ENCODE measurements at regions not wholly inside any gene's neighbourhood (a gene's known extent, or its start where the extent isn't known, plus 50 kb on each side); places are given as distances from the start of the nearest gene placed in this dataset.
"Not testable (repeated sequence)": the region's sequence is repeated elsewhere in the genome, so short reads cannot be mapped to it uniquely, and the experiment has no call there.

- no peak overlapping the region for H3K4me3 ChIP-seq (ENCODE audit: low read length)
- TF ChIP-seq CTCF (conservative IDR thresholded peaks at IDR 0.05; ENCODE audit: low read length): no peak
- no peak for DNase-seq (ENCODE audit: low read depth)
Observed at GRCh38 chr15:96186105-96186504, 144.4 kb upstream of the NR2F2 start.

- no peak for DNase-seq (ENCODE audit: low read depth)
- no peak for TF ChIP-seq CTCF (conservative IDR thresholded peaks at IDR 0.05; ENCODE audit: low read length)
- H3K4me3 ChIP-seq (ENCODE audit: low read length): no peak overlapping the region
Observed at GRCh38 chr15:96187341-96188305, 142.9 kb upstream of the NR2F2 start.

- no peak overlapping the region for H3K4me3 ChIP-seq (ENCODE audit: low read length)
- DNase-seq (ENCODE audit: low read depth): no peak
- no peak for TF ChIP-seq CTCF (conservative IDR thresholded peaks at IDR 0.05; ENCODE audit: low read length)
Observed at GRCh38 chr15:96197721-96198120, 132.8 kb upstream of the NR2F2 start.

GRCh38 chr15:96199111-96199510, 131.4 kb upstream of the NR2F2 start:
- H3K4me3 ChIP-seq (ENCODE audit: low read length): no peak overlapping the region
- TF ChIP-seq CTCF (conservative IDR thresholded peaks at IDR 0.05; ENCODE audit: low read length): no peak
- DNase-seq (ENCODE audit: low read depth): no peak

- TF ChIP-seq CTCF (conservative IDR thresholded peaks at IDR 0.05; ENCODE audit: low read length): no peak
- H3K4me3 ChIP-seq (ENCODE audit: low read length): no peak overlapping the region
- DNase-seq (ENCODE audit: low read depth): no peak
Observed at GRCh38 chr15:96200357-96200967, 130.0 kb upstream of the NR2F2 start.

- no peak for TF ChIP-seq CTCF (conservative IDR thresholded peaks at IDR 0.05; ENCODE audit: low read length)
- no peak overlapping the region for H3K4me3 ChIP-seq (ENCODE audit: low read length)
- no peak for DNase-seq (ENCODE audit: low read depth)
Observed at GRCh38 chr15:96201696-96202095, 128.8 kb upstream of the NR2F2 start.

GRCh38 chr15:96205588-96205987, 124.9 kb upstream of the NR2F2 start:
- DNase-seq (ENCODE audit: low read depth); H3K4me3 ChIP-seq (ENCODE audit: low read length): not testable (repeated sequence)

Data from AG10803 (cell line).